ENCODE measurements at regions not wholly inside any gene's neighbourhood (a gene's known extent, or its start where the extent isn't known, plus 50 kb on each side); places are given as distances from the start of the nearest gene placed in this dataset.

DNA sequence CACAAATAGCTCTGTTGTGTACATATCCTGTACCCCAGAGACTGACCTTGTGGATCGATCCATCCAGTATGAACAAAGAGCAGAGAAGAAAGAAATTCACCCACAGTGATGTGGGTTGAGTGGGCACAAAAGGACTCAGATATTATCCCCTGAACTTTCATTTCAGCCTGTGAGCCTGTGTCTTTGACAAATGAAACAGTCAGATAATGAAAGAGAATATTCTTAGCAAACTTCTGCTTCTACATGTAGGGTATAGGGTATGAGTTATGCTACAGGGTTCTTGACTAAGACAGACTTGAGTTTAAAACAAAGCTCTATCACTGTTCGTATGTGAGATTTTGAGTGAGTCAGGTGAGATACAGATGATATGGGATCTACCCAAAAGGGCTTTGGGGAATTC, 359.7 kb downstream of the MAFB start:
- H3K36me3 Mint-ChIP-seq (ENCODE audit: low read depth): no peaks in the 10 kb centered on the region; the same call in 2 of the 3 replicates
- Histone ChIP-seq H3F3A (replicated peaks; ENCODE audit: low read depth) (no peaks in the 10 kb centered on the region), H3K27me3 (ENCODE audit: insufficient read depth) (no peaks in the 10 kb centered on the region), H4K20me1 (replicated peaks; ENCODE audit: insufficient read depth) (no peaks in the 10 kb centered on the region), H3K4me1 (ENCODE audit: insufficient read depth) (no peaks in the 10 kb centered on the region), H3K4me3 (no peak overlapping the region), H3K79me2 (replicated peaks; ENCODE audit: insufficient read depth) (no peaks in the 10 kb centered on the region), H3K9me2 (ENCODE audit: insufficient read depth) (0 out of 2 replicates have a peak, but pooled peaks cover 9% of the 10 kb centered on the region), H3K36me3 (ENCODE audit: insufficient read depth) (no peaks in the 10 kb centered on the region), H3K27ac (ENCODE audit: low read depth) (no peak overlapping the region), H2AFZ (no peak overlapping the region), H3K4me2 (no peak overlapping the region)
- H3K27ac Mint-ChIP-seq: no peak overlapping the region
- no peaks in the 10 kb centered on the region for H3K27me3 Mint-ChIP-seq (ENCODE audit: insufficient read depth, low read depth, poor library complexity)
- H3K9me3 Mint-ChIP-seq: no peaks in the 10 kb centered on the region; the same call in 2 of the 3 replicates
- no peak for ATAC-seq
- no peak for DNase-seq (ENCODE audit: low spot score)
- H3K4me3 Mint-ChIP-seq: no peak overlapping the region
- TF ChIP-seq, protein P1, sequence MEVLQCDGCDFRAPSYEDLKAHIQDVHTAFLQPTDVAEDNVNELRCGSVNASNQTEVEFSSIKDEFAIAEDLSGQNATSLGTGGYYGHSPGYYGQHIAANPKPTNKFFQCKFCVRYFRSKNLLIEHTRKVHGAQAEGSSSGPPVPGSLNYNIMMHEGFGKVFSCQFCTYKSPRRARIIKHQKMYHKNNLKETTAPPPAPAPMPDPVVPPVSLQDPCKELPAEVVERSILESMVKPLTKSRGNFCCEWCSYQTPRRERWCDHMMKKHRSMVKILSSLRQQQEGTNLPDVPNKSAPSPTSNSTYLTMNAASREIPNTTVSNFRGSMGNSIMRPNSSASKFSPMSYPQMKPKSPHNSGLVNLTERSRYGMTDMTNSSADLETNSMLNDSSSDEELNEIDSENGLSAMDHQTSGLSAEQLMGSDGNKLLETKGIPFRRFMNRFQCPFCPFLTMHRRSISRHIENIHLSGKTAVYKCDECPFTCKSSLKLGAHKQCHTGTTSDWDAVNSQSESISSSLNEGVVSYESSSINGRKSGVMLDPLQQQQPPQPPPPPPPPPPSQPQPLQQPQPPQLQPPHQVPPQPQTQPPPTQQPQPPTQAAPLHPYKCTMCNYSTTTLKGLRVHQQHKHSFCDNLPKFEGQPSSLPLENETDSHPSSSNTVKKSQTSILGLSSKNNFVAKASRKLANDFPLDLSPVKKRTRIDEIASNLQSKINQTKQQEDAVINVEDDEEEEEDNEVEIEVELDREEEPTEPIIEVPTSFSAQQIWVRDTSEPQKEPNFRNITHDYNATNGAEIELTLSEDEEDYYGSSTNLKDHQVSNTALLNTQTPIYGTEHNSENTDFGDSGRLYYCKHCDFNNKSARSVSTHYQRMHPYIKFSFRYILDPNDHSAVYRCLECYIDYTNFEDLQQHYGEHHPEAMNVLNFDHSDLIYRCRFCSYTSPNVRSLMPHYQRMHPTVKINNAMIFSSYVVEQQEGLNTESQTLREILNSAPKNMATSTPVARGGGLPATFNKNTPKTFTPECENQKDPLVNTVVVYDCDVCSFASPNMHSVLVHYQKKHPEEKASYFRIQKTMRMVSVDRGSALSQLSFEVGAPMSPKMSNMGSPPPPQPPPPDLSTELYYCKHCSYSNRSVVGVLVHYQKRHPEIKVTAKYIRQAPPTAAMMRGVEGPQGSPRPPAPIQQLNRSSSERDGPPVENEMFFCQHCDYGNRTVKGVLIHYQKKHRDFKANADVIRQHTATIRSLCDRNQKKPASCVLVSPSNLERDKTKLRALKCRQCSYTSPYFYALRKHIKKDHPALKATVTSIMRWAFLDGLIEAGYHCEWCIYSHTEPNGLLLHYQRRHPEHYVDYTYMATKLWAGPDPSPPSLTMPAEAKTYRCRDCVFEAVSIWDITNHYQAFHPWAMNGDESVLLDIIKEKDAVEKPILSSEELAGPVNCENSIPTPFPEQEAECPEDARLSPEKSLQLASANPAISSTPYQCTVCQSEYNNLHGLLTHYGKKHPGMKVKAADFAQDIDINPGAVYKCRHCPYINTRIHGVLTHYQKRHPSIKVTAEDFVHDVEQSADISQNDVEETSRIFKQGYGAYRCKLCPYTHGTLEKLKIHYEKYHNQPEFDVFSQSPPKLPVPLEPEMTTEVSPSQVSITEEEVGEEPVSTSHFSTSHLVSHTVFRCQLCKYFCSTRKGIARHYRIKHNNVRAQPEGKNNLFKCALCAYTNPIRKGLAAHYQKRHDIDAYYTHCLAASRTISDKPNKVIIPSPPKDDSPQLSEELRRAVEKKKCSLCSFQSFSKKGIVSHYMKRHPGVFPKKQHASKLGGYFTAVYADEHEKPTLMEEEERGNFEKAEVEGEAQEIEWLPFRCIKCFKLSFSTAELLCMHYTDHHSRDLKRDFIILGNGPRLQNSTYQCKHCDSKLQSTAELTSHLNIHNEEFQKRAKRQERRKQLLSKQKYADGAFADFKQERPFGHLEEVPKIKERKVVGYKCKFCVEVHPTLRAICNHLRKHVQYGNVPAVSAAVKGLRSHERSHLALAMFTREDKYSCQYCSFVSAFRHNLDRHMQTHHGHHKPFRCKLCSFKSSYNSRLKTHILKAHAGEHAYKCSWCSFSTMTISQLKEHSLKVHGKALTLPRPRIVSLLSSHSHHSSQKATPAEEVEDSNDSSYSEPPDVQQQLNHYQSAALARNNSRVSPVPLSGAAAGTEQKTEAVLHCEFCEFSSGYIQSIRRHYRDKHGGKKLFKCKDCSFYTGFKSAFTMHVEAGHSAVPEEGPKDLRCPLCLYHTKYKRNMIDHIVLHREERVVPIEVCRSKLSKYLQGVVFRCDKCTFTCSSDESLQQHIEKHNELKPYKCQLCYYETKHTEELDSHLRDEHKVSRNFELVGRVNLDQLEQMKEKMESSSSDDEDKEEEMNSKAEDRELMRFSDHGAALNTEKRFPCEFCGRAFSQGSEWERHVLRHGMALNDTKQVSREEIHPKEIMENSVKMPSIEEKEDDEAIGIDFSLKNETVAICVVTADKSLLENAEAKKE (CRISPR knock-in tag; IDR thresholded peaks at IDR 0.05): no peak
- TF ChIP-seq ZNF114 (CRISPR knock-in tag; IDR thresholded peaks at IDR 0.05) (no peak), STAT1 (IDR thresholded peaks at IDR 0.05; ENCODE audit: unreplicated experiment) (no peak), EZH2 (IDR thresholded peaks at IDR 0.05; ENCODE audit: low read depth, unreplicated experiment) (no peak), POLR2AphosphoS5 (IDR thresholded peaks at IDR 0.05; ENCODE audit: low read depth) (no peak), EZH2phosphoT487 (IDR thresholded peaks at IDR 0.05; ENCODE audit: unreplicated experiment) (no peak), CREB1 (CRISPR knock-in tag; IDR thresholded peaks at IDR 0.05; ENCODE audit: low read depth) (no peak), NANOG (IDR thresholded peaks at IDR 0.05; ENCODE audit: borderline replicate concordance) (no peak), JUNB (IDR thresholded peaks at IDR 0.05; ENCODE audit: unreplicated experiment) (no peak)
- TF ChIP-seq, protein P2, sequence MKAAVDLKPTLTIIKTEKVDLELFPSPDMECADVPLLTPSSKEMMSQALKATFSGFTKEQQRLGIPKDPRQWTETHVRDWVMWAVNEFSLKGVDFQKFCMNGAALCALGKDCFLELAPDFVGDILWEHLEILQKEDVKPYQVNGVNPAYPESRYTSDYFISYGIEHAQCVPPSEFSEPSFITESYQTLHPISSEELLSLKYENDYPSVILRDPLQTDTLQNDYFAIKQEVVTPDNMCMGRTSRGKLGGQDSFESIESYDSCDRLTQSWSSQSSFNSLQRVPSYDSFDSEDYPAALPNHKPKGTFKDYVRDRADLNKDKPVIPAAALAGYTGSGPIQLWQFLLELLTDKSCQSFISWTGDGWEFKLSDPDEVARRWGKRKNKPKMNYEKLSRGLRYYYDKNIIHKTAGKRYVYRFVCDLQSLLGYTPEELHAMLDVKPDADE (IDR thresholded peaks at IDR 0.05): no peak
- TF ChIP-seq, protein P3, sequence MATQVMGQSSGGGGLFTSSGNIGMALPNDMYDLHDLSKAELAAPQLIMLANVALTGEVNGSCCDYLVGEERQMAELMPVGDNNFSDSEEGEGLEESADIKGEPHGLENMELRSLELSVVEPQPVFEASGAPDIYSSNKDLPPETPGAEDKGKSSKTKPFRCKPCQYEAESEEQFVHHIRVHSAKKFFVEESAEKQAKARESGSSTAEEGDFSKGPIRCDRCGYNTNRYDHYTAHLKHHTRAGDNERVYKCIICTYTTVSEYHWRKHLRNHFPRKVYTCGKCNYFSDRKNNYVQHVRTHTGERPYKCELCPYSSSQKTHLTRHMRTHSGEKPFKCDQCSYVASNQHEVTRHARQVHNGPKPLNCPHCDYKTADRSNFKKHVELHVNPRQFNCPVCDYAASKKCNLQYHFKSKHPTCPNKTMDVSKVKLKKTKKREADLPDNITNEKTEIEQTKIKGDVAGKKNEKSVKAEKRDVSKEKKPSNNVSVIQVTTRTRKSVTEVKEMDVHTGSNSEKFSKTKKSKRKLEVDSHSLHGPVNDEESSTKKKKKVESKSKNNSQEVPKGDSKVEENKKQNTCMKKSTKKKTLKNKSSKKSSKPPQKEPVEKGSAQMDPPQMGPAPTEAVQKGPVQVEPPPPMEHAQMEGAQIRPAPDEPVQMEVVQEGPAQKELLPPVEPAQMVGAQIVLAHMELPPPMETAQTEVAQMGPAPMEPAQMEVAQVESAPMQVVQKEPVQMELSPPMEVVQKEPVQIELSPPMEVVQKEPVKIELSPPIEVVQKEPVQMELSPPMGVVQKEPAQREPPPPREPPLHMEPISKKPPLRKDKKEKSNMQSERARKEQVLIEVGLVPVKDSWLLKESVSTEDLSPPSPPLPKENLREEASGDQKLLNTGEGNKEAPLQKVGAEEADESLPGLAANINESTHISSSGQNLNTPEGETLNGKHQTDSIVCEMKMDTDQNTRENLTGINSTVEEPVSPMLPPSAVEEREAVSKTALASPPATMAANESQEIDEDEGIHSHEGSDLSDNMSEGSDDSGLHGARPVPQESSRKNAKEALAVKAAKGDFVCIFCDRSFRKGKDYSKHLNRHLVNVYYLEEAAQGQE (IDR thresholded peaks at IDR 0.05; ENCODE audit: unreplicated experiment): no peak
- TF ChIP-seq, protein P4, sequence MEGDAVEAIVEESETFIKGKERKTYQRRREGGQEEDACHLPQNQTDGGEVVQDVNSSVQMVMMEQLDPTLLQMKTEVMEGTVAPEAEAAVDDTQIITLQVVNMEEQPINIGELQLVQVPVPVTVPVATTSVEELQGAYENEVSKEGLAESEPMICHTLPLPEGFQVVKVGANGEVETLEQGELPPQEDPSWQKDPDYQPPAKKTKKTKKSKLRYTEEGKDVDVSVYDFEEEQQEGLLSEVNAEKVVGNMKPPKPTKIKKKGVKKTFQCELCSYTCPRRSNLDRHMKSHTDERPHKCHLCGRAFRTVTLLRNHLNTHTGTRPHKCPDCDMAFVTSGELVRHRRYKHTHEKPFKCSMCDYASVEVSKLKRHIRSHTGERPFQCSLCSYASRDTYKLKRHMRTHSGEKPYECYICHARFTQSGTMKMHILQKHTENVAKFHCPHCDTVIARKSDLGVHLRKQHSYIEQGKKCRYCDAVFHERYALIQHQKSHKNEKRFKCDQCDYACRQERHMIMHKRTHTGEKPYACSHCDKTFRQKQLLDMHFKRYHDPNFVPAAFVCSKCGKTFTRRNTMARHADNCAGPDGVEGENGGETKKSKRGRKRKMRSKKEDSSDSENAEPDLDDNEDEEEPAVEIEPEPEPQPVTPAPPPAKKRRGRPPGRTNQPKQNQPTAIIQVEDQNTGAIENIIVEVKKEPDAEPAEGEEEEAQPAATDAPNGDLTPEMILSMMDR (conservative IDR thresholded peaks at IDR 0.05; ENCODE audit: low read depth in 2 of 2): no peak
- H3K4me1 Mint-ChIP-seq: no peaks in the 10 kb centered on the region
